ENCODE measurements at regions not wholly inside any gene's neighbourhood (a gene's known extent, or its start where the extent isn't known, plus 50 kb on each side); places are given as distances from the start of the nearest gene placed in this dataset.

DNA sequence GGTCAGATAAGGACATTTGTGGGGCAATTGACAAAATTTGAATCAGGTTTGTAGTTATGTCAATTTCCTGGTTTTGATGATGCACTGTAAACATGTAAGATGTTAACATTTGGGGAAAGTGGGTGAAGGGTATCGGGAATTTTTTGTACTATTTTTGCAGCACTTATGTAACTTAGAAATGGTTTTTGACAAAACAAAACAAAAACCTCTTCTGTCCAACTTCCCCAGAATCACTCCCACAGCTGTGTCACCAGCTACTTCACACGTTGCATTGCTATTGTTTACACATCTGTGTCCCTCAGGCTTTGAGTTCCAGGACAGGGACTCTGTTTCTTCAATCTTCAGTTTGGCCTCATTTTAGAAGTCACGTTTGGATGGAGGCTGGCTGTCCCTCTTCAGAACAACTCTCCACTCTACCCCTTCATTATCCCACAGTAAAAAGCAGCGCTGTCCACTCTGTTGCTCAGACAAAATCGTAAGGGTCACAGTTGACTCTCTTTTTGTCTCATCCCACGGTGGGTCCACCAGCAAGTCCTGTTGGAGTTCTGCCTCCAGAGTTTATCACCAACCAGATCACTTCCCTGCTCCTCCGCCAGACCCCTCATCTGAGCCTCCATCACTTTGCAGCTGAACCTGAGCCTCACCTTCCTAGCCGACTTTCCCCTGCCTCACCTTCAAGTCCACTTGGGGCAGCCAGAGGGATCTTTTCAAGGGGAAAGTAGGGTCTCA, 63.2 kb downstream of the NENF start:
- FAIRE-seq (no peak), DNase-seq (ENCODE audit: insufficient read length) (no peak)

DNA sequence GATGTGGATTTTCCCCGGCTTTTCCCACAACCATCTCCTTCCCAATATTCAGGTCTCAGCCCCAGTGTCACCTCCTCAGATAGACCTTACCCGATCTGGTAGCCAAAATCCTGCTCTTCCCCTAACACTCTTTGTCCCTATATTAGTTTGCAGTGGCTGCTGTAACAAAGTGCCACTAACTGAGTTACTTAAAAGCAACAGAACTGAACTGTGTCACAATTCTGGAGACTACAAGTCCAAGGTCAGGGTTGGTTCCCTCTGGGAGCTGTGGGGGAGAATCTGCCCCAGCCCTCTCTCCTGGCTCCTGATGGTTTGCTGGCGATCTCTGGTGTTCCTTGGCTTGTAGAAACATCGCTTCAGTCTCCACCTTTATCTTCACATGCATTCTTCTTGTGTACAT, 64.0 kb downstream of the NENF start:
- TF ChIP-seq POLR2A (IDR thresholded peaks at IDR 0.05; ENCODE audit: low read depth, low read length) (no peak), TAF1 (IDR thresholded peaks at IDR 0.05; ENCODE audit: borderline replicate concordance, low read depth, low read length) (no peak), POLR2AphosphoS5 (IDR thresholded peaks at IDR 0.05; ENCODE audit: low read depth, low read length) (no peak)
- FAIRE-seq: no peak
- DNase-seq (ENCODE audit: insufficient read length): no peak

More for the DNA sequence above, 63.2 kb downstream of the NENF start:
- no peak for TF ChIP-seq POLR2AphosphoS5 (IDR thresholded peaks at IDR 0.05; ENCODE audit: low read depth, low read length)
- no peak for TF ChIP-seq POLR2A (IDR thresholded peaks at IDR 0.05; ENCODE audit: low read depth, low read length)
- TF ChIP-seq TAF1 (IDR thresholded peaks at IDR 0.05; ENCODE audit: borderline replicate concordance, low read depth, low read length): no peak

DNA sequence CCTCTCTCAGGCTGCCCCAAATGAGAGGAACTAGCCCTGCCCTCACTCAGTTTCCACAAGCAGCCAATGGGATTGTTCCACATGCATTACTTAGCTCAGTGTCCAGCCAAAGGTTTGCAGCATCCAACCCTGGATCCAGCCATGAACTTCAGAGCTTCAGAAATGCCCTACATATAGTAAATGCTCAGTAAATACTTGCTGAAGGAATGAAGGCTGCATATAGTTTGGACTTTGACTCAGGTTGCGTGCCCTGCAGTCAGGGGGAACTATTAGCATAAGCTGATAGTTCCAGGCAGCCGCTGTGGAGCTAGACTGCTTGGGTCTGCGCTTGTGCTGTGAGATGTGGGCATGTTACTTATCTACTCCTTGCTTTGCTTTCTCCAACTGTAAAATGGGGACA, 64.8 kb downstream of the NENF start:
- FAIRE-seq: no peak

DNA sequence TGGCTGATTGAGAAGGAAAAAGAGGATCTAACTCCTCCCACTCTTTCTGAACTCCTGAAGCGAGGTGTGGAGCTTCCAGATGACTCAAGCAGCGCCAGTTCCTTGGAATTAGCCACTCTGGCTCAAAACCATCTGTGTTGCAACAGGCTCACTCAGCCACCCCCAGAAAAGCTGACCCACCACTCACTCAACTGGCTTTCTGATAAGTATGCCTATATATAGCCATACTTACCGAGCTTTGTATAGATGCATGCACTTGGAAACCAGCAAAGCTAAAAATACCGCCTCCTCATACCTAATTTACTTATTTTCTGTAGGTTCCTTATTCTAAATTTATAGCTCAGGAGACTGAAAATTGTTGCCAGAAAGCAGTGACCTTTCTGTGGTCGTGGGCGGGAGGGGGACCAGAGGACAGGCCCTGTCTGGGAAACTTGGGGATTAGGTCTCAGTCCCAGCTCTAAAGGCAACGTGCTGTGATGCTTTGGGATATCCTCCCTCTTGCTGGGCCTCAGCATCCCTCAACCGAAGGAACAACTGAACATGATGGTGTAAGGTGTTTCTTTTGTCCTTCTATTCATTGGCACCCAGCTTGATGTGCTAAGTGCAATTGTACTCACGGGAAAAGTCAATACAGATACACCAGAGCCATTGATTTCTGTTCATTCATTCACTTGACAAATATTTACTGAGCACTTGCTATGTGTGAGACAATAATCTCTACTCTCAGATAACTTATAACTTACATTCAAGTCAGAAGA, 65.7 kb downstream of the NENF start:
- TF ChIP-seq POLR2AphosphoS5 (IDR thresholded peaks at IDR 0.05; ENCODE audit: low read depth, low read length) (no peak), TAF1 (IDR thresholded peaks at IDR 0.05; ENCODE audit: borderline replicate concordance, low read depth, low read length) (no peak), POLR2A (IDR thresholded peaks at IDR 0.05; ENCODE audit: low read depth, low read length) (no peak)
- no peak for DNase-seq (ENCODE audit: insufficient read length)
- FAIRE-seq: no peak

More for the DNA sequence above, 64.8 kb downstream of the NENF start:
- TF ChIP-seq POLR2AphosphoS5 (IDR thresholded peaks at IDR 0.05; ENCODE audit: low read depth, low read length) (no peak), TAF1 (IDR thresholded peaks at IDR 0.05; ENCODE audit: borderline replicate concordance, low read depth, low read length) (no peak), POLR2A (IDR thresholded peaks at IDR 0.05; ENCODE audit: low read depth, low read length) (no peak)
- no peak for DNase-seq (ENCODE audit: insufficient read length)

DNA sequence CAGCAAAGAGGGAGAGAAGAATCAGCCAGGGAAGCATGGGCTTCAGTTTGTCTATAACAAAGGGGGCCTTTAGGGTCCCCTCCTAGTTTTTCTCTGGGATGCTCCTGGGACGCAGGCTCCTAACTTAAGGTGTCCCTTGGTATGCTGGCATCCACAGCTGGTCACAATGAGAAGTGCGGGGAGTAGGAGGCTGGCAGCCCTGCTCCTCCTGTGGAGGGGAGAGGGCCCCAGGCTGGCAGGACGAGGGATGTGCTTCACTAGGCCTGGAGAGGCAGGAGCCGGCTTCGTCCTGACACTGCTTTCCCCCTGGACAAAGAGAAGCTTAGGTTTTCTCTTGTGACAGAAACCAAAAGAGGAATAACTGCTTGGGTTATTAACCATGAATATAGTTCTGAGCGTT, 67.6 kb downstream of the NENF start:
- no peak for TF ChIP-seq POLR2A (IDR thresholded peaks at IDR 0.05; ENCODE audit: low read depth, low read length)
- no peak for TF ChIP-seq TAF1 (IDR thresholded peaks at IDR 0.05; ENCODE audit: borderline replicate concordance, low read depth, low read length)
- no peak for TF ChIP-seq POLR2AphosphoS5 (IDR thresholded peaks at IDR 0.05; ENCODE audit: low read depth, low read length)

DNA sequence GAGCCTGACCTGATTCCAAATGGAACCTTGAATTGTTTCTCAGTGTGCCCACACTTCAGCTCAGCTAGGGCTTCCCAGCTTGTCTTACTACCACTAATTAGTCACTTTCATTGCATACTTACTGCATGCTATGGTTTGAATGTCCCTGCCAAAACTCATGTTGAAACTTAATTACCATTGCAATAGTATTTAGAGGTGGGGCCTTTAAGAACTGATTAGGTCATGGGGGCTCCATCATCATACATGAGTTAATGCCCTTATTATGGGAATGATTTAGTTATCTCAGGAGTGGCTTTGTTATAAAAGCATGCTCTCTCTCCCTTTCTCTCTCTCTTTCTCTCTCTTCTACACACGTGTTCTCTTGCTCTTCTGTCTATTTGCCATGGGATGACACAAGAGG, 68.3 kb downstream of the NENF start:
- FAIRE-seq: no peak
- TF ChIP-seq POLR2A (IDR thresholded peaks at IDR 0.05; ENCODE audit: low read depth, low read length) (no peak), TAF1 (IDR thresholded peaks at IDR 0.05; ENCODE audit: borderline replicate concordance, low read depth, low read length) (no peak), POLR2AphosphoS5 (IDR thresholded peaks at IDR 0.05; ENCODE audit: low read depth, low read length) (no peak)

More for the DNA sequence above, 67.6 kb downstream of the NENF start:
- DNase-seq (ENCODE audit: insufficient read length) (no peak), FAIRE-seq (no peak)

DNA sequence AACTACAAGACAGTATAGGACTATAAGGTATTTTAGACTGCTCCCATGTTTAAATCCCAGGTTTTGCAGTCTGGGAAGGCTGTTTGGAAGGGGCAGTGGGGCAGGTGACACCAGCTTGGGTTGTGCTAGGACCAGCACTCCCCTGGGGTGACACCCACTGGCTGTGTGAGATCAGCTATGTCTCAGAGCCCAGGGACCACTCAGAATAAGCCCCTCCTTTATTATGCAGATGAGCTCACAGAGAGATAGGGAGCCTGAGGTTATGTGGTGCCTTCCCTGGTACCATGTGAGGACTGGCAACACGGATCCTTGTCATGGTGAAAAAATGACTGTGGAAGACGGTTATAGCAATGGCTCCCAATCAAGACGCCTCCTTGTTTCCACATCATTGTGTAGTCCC, 71.0 kb downstream of the NENF start:
- FAIRE-seq: no peak
- TF ChIP-seq TAF1 (IDR thresholded peaks at IDR 0.05; ENCODE audit: borderline replicate concordance, low read depth, low read length): no peak
- TF ChIP-seq POLR2A (IDR thresholded peaks at IDR 0.05; ENCODE audit: low read depth, low read length): no peak
- no peak for TF ChIP-seq POLR2AphosphoS5 (IDR thresholded peaks at IDR 0.05; ENCODE audit: low read depth, low read length)
- DNase-seq (ENCODE audit: insufficient read length): no peak

More for the DNA sequence above, 68.3 kb downstream of the NENF start:
- no peak for DNase-seq (ENCODE audit: insufficient read length)

DNA sequence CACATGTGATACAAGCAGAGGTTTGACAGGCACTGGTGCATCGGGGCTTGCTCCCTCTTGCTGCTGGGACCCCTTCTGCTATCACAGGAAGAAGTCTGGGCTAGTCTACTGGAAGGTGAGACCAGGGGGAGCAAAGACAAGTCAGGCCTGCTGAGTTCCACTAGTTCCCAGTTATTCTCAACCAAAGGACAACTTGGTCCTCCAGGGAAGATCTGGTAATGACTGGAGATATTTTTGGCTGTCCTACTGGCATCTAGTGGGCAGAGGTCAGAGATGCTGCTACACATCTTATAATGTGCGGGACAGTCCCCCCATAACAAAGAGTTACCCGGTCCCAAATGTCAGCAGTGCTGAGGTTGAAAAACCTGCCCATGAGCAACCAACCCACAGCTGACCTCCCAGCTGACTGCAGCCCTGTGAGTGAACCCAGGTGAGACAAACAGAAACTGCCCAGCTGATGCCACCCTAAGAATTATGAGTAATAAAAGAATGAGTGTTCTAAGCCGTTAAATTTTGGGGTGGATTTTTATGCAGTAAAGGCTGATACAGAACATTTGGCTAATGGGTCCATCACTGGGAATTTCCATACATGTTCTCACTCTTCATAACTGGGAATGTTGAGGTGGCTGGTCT, 71.6 kb downstream of the NENF start:
- no peak for TF ChIP-seq POLR2A (IDR thresholded peaks at IDR 0.05; ENCODE audit: low read depth, low read length)
- TF ChIP-seq POLR2AphosphoS5 (IDR thresholded peaks at IDR 0.05; ENCODE audit: low read depth, low read length): no peak
- no peak for TF ChIP-seq TAF1 (IDR thresholded peaks at IDR 0.05; ENCODE audit: borderline replicate concordance, low read depth, low read length)
- DNase-seq (ENCODE audit: insufficient read length) (no peak), FAIRE-seq (no peak)

DNA sequence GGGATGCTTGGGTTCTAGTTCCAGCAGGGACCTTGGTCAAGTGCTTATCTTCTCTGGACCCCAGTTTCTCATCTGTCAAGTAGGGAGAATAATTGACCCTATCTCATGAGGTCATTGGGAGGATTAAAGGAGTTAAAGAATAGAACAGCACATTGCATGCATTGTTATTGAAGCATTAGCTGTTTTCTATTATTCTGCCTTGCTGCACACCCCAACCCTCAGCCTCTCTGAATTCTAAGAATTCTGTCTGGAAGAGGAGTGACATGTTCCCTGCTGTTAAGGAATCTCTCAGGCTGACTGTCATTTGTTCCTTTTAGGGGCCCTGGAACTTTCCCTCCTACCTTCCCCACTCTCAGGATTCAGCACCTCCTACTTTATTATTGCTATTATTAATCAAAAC, 73.9 kb downstream of the NENF start:
- FAIRE-seq: no peak
- DNase-seq (ENCODE audit: insufficient read length): no peak
- TF ChIP-seq POLR2A (IDR thresholded peaks at IDR 0.05; ENCODE audit: low read depth, low read length): no peak
- TF ChIP-seq POLR2AphosphoS5 (IDR thresholded peaks at IDR 0.05; ENCODE audit: low read depth, low read length): no peak
- no peak for TF ChIP-seq TAF1 (IDR thresholded peaks at IDR 0.05; ENCODE audit: borderline replicate concordance, low read depth, low read length)

DNA sequence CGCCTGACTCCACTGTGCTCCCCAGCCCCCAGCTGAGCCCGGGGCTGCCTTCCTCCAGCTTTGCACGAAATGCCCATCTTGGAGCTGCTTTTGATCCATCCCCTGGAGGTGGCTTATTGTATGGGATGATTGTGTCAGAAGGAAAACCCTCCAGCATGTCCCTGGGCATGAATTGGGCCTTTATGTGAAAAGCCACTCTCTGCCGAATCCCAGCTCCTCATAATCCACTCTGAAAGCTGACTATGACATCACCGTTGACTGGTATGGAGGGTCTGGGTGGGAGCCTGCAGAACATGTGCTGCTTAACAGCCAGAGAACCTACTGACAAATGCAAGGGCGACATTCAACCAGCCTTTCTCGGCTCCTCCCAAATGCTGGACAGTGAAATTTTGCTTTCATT, 74.6 kb downstream of the NENF start:
- no peak for FAIRE-seq
- TF ChIP-seq POLR2A (IDR thresholded peaks at IDR 0.05; ENCODE audit: low read depth, low read length) (no peak), TAF1 (IDR thresholded peaks at IDR 0.05; ENCODE audit: borderline replicate concordance, low read depth, low read length) (no peak), POLR2AphosphoS5 (IDR thresholded peaks at IDR 0.05; ENCODE audit: low read depth, low read length) (no peak)
- no peak for DNase-seq (ENCODE audit: insufficient read length)

DNA sequence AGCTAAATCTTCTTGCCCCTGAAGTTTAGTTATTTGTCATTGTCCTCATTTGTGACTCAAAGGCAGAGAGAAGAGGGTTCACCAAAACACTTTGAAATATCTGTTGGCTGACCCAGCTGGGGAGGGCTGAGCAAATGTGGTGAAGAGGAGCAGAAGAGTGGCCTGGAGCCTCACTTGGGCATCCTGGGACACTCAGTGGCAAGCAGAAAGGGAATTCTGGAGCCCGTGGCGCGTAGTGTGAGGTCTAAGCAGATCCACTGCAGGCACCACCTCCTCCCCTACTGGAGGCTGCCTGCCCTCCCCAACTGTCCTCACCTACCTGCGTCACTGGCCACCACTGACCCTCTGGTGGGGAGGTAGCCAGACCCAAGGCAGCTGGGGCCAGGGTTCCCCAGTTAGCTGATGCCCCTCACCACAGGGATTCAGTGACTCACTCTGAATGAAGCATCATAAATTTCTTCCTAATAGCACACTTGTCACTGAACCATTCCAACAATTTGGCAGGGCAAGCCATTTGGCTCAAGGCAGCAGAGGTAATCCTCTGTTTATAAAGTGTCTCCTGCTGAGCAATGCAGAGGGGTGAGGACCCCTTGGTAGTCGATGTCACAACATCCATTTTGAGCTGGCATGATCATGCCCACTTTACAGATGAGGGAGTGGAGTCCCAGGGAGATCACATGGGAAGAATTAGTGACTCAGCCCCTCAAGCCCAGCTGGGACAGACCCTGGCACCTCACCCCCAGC, 80.3 kb downstream of the NENF start:
- no peak for TF ChIP-seq POLR2A (IDR thresholded peaks at IDR 0.05; ENCODE audit: low read depth, low read length)
- TF ChIP-seq TAF1 (IDR thresholded peaks at IDR 0.05; ENCODE audit: borderline replicate concordance, low read depth, low read length): no peak
- TF ChIP-seq POLR2AphosphoS5 (IDR thresholded peaks at IDR 0.05; ENCODE audit: low read depth, low read length): no peak
- no peak for FAIRE-seq
- no peak for DNase-seq (ENCODE audit: insufficient read length)
